CD4-positive, alpha-beta T cell (primary cell): ENCODE measurements at regions not wholly inside any gene's neighbourhood (a gene's known extent, or its start where the extent isn't known, plus 50 kb on each side); places are given as distances from the start of the nearest gene placed in this dataset.

Source experiments
- ATAC-seq: fragments of 200-7000 bp; cut with Tn5 transposase; one replicate; pipeline ENCODE4 v1.10.0; 2022; ENCODE audit warnings: mild to moderate bottlenecking; ENCODE audit not compliant: poor library complexity
- CTCF ChIA-PET: fragments of 350-600 bp; sonication (Branson Sonifier 250); formaldehyde crosslinking; loops from one replicate; lab custom pipeline; 2021; ENCODE audit warnings: antibody characterized with exemption, inconsistent platforms; lab: Charles Lee
- POLR2A ChIA-PET: fragments of 350-600 bp; sonication (Branson Sonifier 250); formaldehyde crosslinking; loops from one replicate; lab custom pipeline; 2021; ENCODE audit warnings: antibody characterized with exemption, inconsistent platforms; lab: Charles Lee
- DNase-seq, 14 experiments: peaks; one replicate each; pipeline ENCODE4 v3.0.0-alpha.2; 2013 to 2020; ENCODE audit warnings: mixed read lengths in 2 of 14
- H3K27ac ChIP-seq, 2 donors: one replicate each; pipeline versions ENCODE4 v1.5.1 to v1.7.0; 2013; ENCODE audit warnings: low read length in 2 of 2, low read depth in 1 of 2, mild to moderate bottlenecking in 1 of 2
- H3K27me3 ChIP-seq, 2 experiments: 1 replicate in 1 of 2; 2 replicates in 1 of 2; pipeline versions ENCODE4 v1.6.1 to v1.7.0; 2013; ENCODE audit warnings: low read length in 2 of 2, control low read depth in 1 of 2, mild to moderate bottlenecking in 1 of 2, moderate library complexity in 1 of 2; ENCODE audit not compliant: insufficient read depth in 2 of 2, control insufficient read depth in 1 of 2
- H3K36me3 ChIP-seq: one replicate; pipeline ENCODE4 v1.6.1; 2013; ENCODE audit warnings: low read length, control low read depth; ENCODE audit not compliant: insufficient read depth
- H3K4me1 ChIP-seq: one replicate; pipeline ENCODE4 v1.6.1; 2013; ENCODE audit warnings: low read length, control low read depth; ENCODE audit not compliant: insufficient read depth
- H3K4me3 ChIP-seq: one replicate; pipeline ENCODE4 v1.5.1; 2013; ENCODE audit warnings: mild to moderate bottlenecking, low read length, moderate library complexity
- H3K9me3 ChIP-seq, 2 experiments: 1 replicate in 1 of 2; 2 replicates in 1 of 2; pipeline versions ENCODE4 v1.6.1 to v1.7.0; 2013; ENCODE audit warnings: low read length in 2 of 2, mild to moderate bottlenecking in 2 of 2, control low read depth in 1 of 2, moderate library complexity in 1 of 2; ENCODE audit not compliant: control insufficient read depth in 1 of 2, insufficient read depth in 1 of 2
- H3K27ac Mint-ChIP-seq: one replicate; pipeline ENCODE4 v1.8.0; 2020; ENCODE audit warnings: mixed read lengths
- H3K27me3 Mint-ChIP-seq: one replicate; pipeline ENCODE4 v1.8.0; 2021; ENCODE audit warnings: mixed read lengths
- H3K36me3 Mint-ChIP-seq: one replicate; pipeline ENCODE4 v1.8.0; 2021; ENCODE audit warnings: low read depth, mixed read lengths
- H3K4me1 Mint-ChIP-seq: one replicate; pipeline ENCODE4 v1.8.0; 2021; ENCODE audit warnings: low read depth, mixed read lengths
- H3K4me3 Mint-ChIP-seq: one replicate; pipeline ENCODE4 v1.8.0; 2020; ENCODE audit warnings: mild to moderate bottlenecking, mixed read lengths
- H3K9me3 Mint-ChIP-seq: one replicate; pipeline ENCODE4 v1.8.0; 2020; ENCODE audit warnings: mixed read lengths
- intact Hi-C, 2 experiments: fragments of 100-400 bp; cut with DNase I in 1 of 2; cut with micrococcal nuclease in 1 of 2; formaldehyde crosslinking; loops; one replicate each; pipeline versions ENCODE4 v1.15.1 to v1.9.0; 2023 to 2025; cut with DNase I, micrococcal nuclease
- TF ChIP-seq, protein P1 (sequence below): fragments of 200-600 bp; IDR thresholded peaks from one replicate; pipeline ENCODE4 v1.8.0; 2022; ENCODE audit warnings: antibody characterized with exemption, mild to moderate bottlenecking

DNA sequence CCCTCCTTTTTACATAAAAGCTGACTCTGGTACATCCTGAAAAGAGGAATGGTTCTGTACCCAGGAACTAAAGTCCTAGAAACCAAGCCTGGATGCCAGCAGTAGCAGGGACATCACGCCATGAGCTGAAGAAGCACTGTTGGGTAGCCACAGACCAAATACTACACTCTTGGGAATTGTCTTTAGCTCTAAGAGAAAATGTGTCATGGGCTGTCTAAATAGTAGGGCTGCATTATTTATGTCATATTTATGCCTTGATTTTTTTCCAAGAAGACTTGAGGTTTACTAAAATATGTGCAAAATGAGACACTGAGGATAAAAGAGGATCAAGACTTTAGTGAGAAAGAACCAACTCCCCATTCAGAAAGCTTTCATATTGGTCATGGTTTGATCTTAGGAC, 213.6 kb downstream of the RAB38 start:
- no peak overlapping the region for H3K4me3 ChIP-seq
- H3K4me1 Mint-ChIP-seq: no peaks in the 10 kb centered on the region
- POLR2A ChIA-PET: no interaction called here
- intact Hi-C loops: no loop called here
- H3K36me3 ChIP-seq: no peaks in the 10 kb centered on the region
- CTCF ChIA-PET: no interaction called here
- no peaks in the 10 kb centered on the region for H3K9me3 Mint-ChIP-seq
- H3K27me3 Mint-ChIP-seq: peaks cover 8% of the 10 kb centered on the region
- no peak overlapping the region for H3K27ac ChIP-seq
- no peak overlapping the region for H3K4me3 Mint-ChIP-seq
- H3K36me3 Mint-ChIP-seq: no peaks in the 10 kb centered on the region
- DNase-seq: no peak
- TF ChIP-seq, protein P1, sequence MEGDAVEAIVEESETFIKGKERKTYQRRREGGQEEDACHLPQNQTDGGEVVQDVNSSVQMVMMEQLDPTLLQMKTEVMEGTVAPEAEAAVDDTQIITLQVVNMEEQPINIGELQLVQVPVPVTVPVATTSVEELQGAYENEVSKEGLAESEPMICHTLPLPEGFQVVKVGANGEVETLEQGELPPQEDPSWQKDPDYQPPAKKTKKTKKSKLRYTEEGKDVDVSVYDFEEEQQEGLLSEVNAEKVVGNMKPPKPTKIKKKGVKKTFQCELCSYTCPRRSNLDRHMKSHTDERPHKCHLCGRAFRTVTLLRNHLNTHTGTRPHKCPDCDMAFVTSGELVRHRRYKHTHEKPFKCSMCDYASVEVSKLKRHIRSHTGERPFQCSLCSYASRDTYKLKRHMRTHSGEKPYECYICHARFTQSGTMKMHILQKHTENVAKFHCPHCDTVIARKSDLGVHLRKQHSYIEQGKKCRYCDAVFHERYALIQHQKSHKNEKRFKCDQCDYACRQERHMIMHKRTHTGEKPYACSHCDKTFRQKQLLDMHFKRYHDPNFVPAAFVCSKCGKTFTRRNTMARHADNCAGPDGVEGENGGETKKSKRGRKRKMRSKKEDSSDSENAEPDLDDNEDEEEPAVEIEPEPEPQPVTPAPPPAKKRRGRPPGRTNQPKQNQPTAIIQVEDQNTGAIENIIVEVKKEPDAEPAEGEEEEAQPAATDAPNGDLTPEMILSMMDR: no peak
- H3K27me3 ChIP-seq: peaks cover 0 to 6% of the 10 kb centered on the region in 2 experiments
- no peaks in the 10 kb centered on the region for H3K4me1 ChIP-seq
- H3K27ac Mint-ChIP-seq: no peak overlapping the region
- no peak for ATAC-seq
- no peaks in the 10 kb centered on the region for H3K9me3 ChIP-seq

DNA sequence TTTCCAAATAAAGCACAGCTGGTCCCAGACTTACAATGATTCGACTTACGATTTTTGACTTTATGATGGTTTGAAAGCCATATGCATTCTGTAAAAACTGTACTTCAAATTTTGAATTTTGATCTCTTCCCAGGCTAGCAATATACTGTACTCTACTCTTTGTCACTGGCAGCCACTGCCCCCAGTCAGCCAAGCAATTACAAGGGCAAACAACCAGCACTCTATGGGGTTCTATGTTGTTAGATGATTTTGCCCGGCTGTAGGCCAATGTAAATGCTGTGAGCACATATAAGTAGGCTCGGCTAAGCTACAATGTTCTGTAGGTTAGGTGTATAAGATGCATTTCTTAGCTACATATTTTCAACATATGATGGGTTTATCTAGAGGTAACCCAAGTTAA, 217.3 kb downstream of the RAB38 start:
- H3K9me3 Mint-ChIP-seq: no peaks in the 10 kb centered on the region

DNA sequence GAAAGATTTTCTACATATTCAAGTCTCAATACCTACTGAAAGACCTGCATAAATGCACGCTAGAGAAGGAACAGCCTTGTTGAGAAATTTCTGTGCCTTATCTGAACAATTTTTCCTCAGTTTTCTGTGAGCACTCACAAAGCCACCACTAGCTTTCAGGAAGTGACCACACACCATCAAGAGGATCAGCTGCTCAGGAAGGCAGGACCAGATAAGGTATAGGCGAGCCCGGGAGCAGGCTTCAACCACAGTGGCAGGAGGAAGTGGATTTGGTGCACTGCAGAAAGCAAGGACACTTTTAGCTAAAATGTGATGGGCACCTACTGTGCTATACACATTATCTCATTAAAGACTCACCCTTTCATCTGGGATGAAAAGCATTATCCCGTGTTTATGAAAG, 220.8 kb downstream of the RAB38 start:
- intact Hi-C loops: no loop called here
- Mint-ChIP-seq H3K27me3 (peaks cover 5% of the 10 kb centered on the region), H3K9me3 (no peaks in the 10 kb centered on the region), H3K36me3 (no peaks in the 10 kb centered on the region), H3K4me1 (no peaks in the 10 kb centered on the region), H3K4me3 (no peak overlapping the region), H3K27ac (no peak overlapping the region)
- TF ChIP-seq, protein P1: no peak
- CTCF ChIA-PET: no interaction called here
- Histone ChIP-seq H3K27ac (no peak overlapping the region), H3K9me3 (no peaks in the 10 kb centered on the region), H3K4me1 (no peaks in the 10 kb centered on the region), H3K36me3 (no peaks in the 10 kb centered on the region), H3K4me3 (no peak overlapping the region), H3K27me3 (peaks cover 0 to 9% of the 10 kb centered on the region in 2 experiments)
- POLR2A ChIA-PET: no interaction called here
- DNase-seq (no peak), ATAC-seq (no peak)

More for the DNA sequence above, 217.3 kb downstream of the RAB38 start:
- H3K27ac ChIP-seq: no peak overlapping the region
- ChIA-PET POLR2A (no interaction called here), CTCF (no interaction called here)
- TF ChIP-seq, protein P1: no peak
- DNase-seq (no peak), ATAC-seq (no peak)
- peaks cover 0 to 13% of the 10 kb centered on the region in 2 experiments for H3K27me3 ChIP-seq
- Mint-ChIP-seq H3K27me3 (peaks cover 8% of the 10 kb centered on the region), H3K4me1 (no peaks in the 10 kb centered on the region), H3K36me3 (no peaks in the 10 kb centered on the region), H3K27ac (no peak overlapping the region), H3K4me3 (no peak overlapping the region)
- no peaks in the 10 kb centered on the region for H3K4me1 ChIP-seq
- no peak overlapping the region for H3K4me3 ChIP-seq
- H3K9me3 ChIP-seq: no peaks in the 10 kb centered on the region
- intact Hi-C loops: no loop called here
- H3K36me3 ChIP-seq: no peaks in the 10 kb centered on the region
